IPS-18c (cell line): ENCODE measurements at regions not wholly inside any gene's neighbourhood (a gene's known extent, or its start where the extent isn't known, plus 50 kb on each side); places are given as distances from the start of the nearest gene placed in this dataset.

Experiments
- H3K4me3 ChIP-seq: 2 replicates; pipeline ENCODE4 v1.7.0; 2013; ENCODE audit warnings: low read depth, mild to moderate bottlenecking, low read length, moderate library complexity; ENCODE audit not compliant: insufficient read depth
- H3K9me3 ChIP-seq: one replicate; pipeline ENCODE4 v1.6.1; 2013; ENCODE audit warnings: mild to moderate bottlenecking, low read length, moderate library complexity; ENCODE audit not compliant: control insufficient read depth, insufficient read depth

GRCh38 chr14:30129807-30130206 lies 202.2 kb upstream of the PRKD1 start:
- H3K4me3 ChIP-seq: no peak overlapping the region
- no peaks in the 10 kb centered on the region for H3K9me3 ChIP-seq

DNA sequence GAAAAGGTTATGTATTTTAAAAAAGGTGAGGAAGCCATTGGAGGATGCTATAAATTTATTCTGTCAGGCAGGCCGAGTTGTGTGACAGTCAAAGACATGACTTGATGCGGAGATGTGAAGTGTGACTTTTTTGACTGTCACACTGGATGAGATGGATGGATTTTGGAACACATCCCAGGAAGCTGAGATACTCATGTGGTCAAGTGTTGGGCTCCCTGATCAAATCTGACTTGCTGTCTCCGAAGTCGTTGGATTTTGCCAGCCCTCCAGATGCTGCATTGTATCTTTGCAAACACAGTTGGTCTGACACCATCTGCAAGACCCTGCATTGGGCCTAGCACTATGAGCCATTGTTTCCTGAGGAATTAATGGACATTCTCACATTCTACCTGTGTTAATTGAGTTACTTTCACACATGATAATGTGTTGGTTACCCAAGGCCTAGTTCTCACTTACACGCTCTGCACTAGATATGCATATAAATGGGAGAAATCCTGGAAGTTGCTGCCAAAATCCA lies 204.0 kb upstream of the PRKD1 start:
- peaks cover 2% of the 10 kb centered on the region for H3K9me3 ChIP-seq
- H3K4me3 ChIP-seq: no peak overlapping the region

- Histone ChIP-seq H3K4me3 (no peak overlapping the region), H3K9me3 (peaks cover 2% of the 10 kb centered on the region)
Measured at GRCh38 chr14:30132196-30132595, 204.5 kb upstream of the PRKD1 start.

DNA sequence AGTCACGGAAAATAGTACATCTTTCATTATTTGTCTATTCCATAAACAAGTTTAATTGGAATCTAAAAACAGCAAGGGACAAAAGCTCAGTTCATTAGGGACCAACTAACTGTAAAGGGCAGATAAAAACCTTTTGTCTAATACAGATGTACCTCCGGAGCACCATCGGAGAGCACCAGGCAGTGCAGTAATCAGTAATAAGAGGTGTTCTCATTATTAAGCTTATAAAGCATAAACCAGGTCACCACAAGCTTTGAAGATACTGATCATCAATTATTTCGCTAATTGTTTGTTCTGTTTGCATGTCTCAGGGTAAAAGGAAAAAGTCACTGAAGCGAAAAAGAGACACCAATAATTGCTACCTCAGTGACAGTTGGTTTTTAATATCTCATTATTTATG lies 207.3 kb upstream of the PRKD1 start:
- Histone ChIP-seq H3K4me3 (no peak overlapping the region), H3K9me3 (peaks cover 2% of the 10 kb centered on the region)

- Histone ChIP-seq H3K9me3 (peaks cover 2% of the 10 kb centered on the region), H3K4me3 (no peak overlapping the region)
Measured at GRCh38 chr14:30138567-30138966, 210.9 kb upstream of the PRKD1 start.

DNA sequence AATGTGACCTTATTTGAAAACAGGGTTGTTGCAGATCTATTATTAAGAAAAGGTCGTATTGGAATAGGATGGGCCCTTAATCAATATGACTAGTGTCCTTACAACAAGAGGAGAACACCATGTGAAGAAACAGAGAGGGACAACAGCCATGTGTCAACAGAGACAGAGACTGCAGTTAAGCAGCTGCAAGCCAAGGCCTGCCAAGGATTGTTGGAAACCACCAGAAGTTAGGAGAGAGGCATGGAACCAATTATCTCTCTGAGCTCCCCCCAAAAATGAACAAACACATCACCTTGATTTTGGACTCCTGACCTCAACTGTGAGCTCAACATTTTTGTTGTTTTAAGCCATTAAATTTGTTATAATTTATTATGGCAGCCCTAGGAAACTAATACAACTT lies 214.6 kb upstream of the PRKD1 start:
- no peak overlapping the region for H3K4me3 ChIP-seq
- no peaks in the 10 kb centered on the region for H3K9me3 ChIP-seq

DNA sequence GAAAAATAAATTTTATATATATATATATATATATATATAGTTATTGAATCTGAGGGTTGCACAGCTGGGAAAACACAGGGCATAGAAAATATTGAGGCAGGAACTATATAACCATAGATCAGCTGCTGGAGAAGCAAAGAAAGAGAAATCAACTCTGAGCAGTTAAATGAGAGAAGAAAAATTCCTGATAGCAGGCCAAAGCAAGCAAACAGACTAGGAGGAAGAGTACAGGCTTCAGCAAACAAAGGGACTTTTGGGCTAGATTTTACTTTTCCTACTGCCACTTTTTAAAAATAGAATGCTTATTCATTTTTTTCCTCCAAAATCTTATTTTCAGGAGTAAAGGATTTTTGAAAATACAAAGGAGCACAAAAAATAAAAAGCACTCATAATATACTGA lies 216.0 kb upstream of the PRKD1 start:
- no peak overlapping the region for H3K4me3 ChIP-seq
- no peaks in the 10 kb centered on the region for H3K9me3 ChIP-seq

GRCh38 chr14:30153717-30154116 lies 226.1 kb upstream of the PRKD1 start:
- Histone ChIP-seq H3K9me3 (no peaks in the 10 kb centered on the region), H3K4me3 (no peak overlapping the region)

- H3K9me3 ChIP-seq: no peaks in the 10 kb centered on the region
Measured at GRCh38 chr14:30156571-30156970, 228.9 kb upstream of the PRKD1 start.

DNA sequence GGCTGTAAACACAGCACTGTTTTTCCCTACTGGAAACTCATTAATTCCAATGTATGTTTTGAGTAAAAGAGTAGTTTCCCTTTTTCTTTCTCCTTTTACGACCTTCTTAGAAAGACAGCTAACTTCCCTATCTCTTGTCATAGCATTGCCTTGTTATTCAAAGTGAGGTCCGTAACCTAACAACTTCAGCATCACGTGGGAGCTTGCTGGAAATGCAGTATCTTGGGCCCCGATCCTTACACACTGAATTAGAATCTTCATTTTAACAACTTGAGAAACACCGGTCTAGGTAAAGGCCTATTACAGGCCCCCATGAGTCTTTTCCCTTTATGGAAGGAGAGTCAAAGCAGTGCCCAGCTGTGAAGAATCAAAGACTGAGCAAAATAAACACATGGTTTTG lies 230.7 kb upstream of the PRKD1 start:
- H3K4me3 ChIP-seq: no peak overlapping the region
- H3K9me3 ChIP-seq: no peaks in the 10 kb centered on the region

More at GRCh38 chr14:30156571-30156970, 228.9 kb upstream of the PRKD1 start:
- no peak overlapping the region for H3K4me3 ChIP-seq

- Histone ChIP-seq H3K4me3 (no peak overlapping the region), H3K9me3 (no peaks in the 10 kb centered on the region)
Measured at GRCh38 chr14:30159374-30159773, 231.7 kb upstream of the PRKD1 start.

DNA sequence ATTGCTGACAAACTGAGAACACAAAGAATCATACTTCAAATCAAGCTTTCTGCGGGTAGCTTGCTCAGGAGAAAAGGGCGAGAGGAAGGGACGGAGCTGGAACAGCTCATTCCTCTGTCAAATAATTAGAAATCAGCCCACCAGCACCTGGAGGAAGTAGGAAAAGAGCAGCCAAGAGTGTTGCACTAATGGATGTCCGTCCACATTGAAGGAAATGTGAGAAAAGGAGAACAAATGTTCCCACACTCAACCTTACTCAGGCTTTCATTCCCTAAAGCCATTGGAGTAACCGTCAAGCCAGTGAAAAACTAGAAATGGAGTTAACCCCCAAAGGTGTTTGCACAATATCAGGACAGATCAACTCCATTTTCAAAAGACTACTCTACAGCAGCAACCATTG lies 233.0 kb upstream of the PRKD1 start:
- no peak overlapping the region for H3K4me3 ChIP-seq
- no peaks in the 10 kb centered on the region for H3K9me3 ChIP-seq

DNA sequence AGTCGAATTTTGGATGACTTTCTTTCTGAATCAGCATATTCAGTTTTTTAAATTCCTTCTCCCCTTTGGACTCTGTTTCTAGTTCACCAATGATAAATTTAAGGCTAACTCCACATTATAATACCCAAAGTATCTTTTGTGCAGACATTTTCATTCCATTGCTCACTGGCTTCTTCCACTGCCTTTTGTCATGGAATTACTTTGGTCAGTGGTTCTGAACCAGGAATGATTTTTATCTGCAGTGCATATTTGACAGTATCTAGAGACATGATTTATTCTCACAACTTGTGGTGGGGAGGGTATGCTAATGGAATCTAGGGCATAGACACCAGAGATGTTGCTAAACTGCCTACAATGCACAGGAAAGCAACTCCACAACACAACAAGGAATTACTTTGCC lies 234.4 kb upstream of the PRKD1 start:
- Histone ChIP-seq H3K4me3 (no peak overlapping the region), H3K9me3 (no peaks in the 10 kb centered on the region)

- Histone ChIP-seq H3K9me3 (peaks cover 3% of the 10 kb centered on the region), H3K4me3 (no peak overlapping the region)
Measured at GRCh38 chr14:30165255-30165654, 237.6 kb upstream of the PRKD1 start.

DNA sequence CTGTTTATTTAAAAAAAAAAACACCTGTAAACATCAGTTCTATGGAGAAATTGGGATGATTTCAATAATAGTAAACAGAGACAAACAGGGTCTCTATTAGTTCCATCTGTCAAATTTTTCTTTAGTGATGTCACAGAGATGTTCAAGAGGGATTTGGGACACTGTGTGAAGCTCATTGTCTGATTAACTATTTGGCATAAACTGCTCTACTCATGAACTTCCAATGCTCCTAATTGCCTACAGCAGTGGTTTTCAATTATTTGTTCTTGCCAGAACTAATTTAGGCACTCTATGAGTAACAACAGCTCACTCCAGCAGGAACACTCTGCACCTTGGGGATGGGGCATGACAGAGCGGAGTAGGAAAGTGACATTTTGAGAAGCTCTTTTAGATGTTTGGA lies 250.1 kb upstream of the PRKD1 start:
- H3K9me3 ChIP-seq: no peaks in the 10 kb centered on the region
- H3K4me3 ChIP-seq: no peak overlapping the region

DNA sequence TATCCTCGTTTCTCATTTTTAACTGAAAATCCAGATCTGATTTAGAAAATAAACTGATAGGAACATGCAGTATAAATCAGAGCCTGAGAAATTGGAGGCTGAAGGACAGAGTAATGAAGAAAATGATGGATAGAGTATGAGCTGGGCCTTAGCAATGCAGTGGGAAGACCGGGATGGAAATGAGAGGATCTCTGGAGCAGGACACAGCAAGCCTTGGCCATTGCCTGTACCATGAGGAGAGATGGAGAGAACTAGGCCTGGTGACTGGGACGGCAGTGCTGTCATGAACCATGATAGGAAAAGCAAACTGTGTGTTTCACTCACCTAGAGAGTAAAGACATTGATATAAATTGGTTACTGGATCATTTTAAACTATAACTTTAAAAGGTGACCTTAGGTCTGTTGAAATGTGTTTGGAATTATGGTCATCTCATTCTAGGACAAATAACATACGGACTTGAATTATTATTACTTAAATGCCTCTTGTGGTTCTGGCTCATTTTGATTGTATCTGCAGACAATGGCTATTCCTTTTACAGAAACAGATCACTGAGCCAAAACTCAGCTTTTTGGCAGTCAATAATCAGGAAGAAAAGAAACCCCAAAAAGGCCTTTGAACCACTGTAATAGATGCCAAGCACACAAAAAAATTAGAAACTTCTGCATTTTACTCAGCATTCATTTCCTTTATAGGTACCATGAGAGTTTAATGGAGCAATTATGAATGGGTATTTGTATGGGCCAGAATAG lies 251.9 kb upstream of the PRKD1 start:
- Histone ChIP-seq H3K9me3 (no peaks in the 10 kb centered on the region), H3K4me3 (no peak overlapping the region)

DNA sequence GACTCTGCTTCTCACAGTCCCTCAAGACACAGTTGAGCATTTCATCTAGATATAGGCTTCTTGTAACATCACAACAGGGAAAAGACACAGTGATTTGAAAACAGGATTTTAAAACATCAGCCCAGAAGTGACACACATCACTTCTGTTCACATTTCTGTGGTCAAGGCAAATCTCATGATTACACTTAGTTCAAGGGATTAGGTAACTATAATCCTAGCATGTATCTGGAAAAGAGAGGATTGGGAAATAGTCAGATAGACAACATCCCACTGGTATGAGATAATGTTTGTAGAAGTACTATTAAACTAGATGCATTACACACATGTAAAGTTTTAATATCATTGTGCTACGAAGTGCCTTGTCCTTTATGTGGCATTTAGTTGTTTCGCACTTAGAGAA lies 252.6 kb upstream of the PRKD1 start:
- Histone ChIP-seq H3K9me3 (no peaks in the 10 kb centered on the region), H3K4me3 (no peak overlapping the region)

DNA sequence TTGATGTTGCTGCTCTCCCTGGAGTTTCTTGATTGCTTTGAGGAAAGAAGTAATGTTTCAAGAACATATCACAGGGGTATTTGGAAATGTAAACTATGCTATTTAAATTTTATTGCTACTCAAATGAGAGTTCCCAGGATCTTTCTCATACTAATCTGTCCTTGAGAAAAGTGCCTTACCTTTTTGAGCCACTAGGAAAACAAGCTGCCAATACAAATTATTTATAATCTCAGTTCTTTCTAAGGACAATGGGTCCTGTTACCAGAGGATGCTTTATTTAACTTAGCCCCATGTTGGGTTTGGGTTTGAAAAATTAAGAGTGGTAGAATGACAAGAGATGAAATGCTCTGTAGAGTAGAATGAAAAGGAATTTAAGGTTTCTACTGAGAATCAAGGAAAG lies 258.2 kb upstream of the PRKD1 start:
- no peak overlapping the region for H3K4me3 ChIP-seq
- no peaks in the 10 kb centered on the region for H3K9me3 ChIP-seq
